Posterior vena cava (tissue), 2 donors: ENCODE measurements at regions not wholly inside any gene's neighbourhood (a gene's known extent, or its start where the extent isn't known, plus 50 kb on each side); places are given as distances from the start of the nearest gene placed in this dataset.
"Not testable (repeated sequence)": the region's sequence is repeated elsewhere in the genome, so short reads cannot be mapped to it uniquely, and the experiment has no call there.

Experiments
- DNase-seq: peaks from one replicate; pipeline ENCODE4 v3.0.0-alpha.2; 2020; ENCODE audit warnings: low spot score
- intact Hi-C, 2 donors: fragments of 100-400 bp; cut with DNase I; formaldehyde crosslinking; loops; one replicate each; pipeline versions ENCODE4 v1.14.1 to v1.14.2; 2022 to 2023
- donor health status: DM: yes; HTN: yes; CAD: no.
- donor health status: DM: yes; HTN: yes; CAD: no.

GRCh38 chr2:48092846-48093803 is 186.8 kb upstream of the FBXO11 start:
- intact Hi-C loops: no loop called here
- DNase-seq: no peak

DNA sequence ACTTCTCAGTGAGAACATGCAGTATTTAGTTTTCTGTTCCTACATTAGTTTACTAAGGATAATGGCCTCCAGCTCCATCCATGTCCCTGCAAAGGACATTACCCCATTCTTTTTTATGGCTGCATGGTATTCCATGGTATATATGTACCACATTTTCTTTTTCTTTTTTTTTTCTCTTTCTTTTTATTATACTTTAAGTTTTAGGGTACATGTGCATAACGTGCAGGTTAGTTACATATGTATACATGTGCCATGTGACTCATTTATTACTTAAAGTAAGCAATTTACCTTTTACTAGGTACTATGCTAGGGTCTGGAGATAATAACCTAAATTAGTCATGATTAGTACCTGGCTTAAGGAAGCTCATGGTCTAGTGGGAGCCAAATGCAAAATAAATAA is 190.5 kb upstream of the FBXO11 start:
- intact Hi-C loops, DNase-seq: not testable (repeated sequence)

DNA sequence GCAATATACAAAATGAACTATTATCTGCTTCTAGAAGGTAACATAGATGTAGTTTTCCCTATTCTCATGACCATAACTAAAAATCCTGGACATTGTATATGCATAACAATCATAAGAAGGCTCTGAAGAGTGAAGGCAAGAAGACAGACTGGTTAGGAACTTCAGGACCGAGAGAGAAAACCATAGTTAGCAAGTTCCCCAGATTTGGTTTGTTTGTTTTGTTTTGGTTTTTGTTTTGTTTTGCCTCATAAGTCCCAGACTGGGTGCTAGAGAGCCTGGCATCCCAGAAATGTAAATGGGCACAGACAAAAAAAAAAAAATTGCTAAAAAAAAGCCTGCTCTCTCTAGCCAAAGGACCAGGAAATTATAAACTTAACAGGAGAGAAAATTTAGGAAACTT is 192.2 kb upstream of the FBXO11 start:
- DNase-seq: no peak
- intact Hi-C loops: no loop called here

DNA sequence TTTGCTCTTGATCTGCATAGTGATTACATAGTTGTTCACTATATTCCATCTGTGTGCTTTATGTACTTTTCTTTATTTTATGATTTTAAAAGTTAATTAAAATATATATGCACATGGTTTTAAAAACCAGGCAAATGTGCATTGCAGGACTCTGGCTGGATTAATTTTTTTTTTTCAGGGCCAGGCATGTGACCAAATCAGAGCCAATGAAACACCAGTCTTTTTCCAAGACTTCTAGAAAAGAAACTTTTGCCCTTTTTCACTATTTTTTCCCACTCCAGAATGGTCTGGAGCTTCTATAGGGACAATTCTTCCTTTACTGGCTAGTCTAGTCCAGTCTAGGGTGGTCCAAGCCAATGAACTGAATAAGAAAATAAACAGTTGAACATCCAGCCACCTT is 198.1 kb upstream of the FBXO11 start:
- no peak for DNase-seq
- intact Hi-C loops: loop anchor here in 1 of 2 donors (10.0 kb wide), 1 partner anchor 250 kb away; no protein-coding TSS in a partner anchor

GRCh38 chr2:48105848-48106247 is 199.6 kb upstream of the FBXO11 start:
- DNase-seq: no peak
- intact Hi-C loops: loop anchor here in 1 of 2 donors (10.0 kb wide), 1 partner anchor 251 kb away; no protein-coding TSS in a partner anchor

GRCh38 chr2:48107326-48107925 is 201.1 kb upstream of the FBXO11 start:
- intact Hi-C loops: loop anchor here in 1 of 2 donors (10.0 kb wide), 1 partner anchor 253 kb away; no protein-coding TSS in a partner anchor
- DNase-seq: no peak

- DNase-seq: no peak
- intact Hi-C loops: loop anchor here in 1 of 2 donors (10.0 kb wide), 1 partner anchor 254 kb away; no protein-coding TSS in a partner anchor
Observed at GRCh38 chr2:48108455-48108854, 202.2 kb upstream of the FBXO11 start.

DNA sequence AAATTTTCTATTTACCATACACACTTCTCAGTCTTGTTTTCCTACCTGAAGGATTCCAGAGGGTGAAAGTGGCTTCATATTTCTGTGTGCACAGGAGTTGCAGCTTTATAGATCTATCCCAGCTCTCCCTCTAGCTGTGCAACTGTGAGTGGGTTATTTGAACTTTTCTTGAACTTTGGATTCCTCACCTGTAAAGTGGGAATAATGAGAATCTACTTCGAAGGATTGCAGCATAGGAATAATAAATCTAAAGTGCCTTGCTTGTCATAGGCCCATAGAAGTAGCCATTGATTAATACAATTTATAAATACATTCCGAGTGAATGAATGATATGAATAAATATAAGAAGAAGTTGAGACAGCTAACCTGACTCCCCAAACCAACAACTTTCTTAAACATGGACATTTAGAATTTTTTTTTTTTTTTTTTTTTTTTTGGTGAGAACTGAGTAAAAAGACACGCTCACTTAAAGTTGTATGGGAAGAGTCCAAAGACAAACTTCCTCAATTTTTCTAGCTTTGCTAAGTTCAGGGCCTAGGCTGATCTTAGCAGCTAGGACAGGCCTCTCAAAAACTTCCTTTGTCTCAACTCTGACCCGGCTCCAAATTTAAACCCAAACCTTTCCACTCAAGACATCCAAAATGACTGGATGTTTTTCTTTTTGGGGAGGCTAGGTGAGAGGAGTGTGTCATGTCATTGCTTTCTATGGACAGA is 203.3 kb upstream of the FBXO11 start:
- intact Hi-C loops: loop anchor here in 1 of 2 donors (10.0 kb wide), 1 partner anchor 255 kb away; no protein-coding TSS in a partner anchor
- DNase-seq: no peak

DNA sequence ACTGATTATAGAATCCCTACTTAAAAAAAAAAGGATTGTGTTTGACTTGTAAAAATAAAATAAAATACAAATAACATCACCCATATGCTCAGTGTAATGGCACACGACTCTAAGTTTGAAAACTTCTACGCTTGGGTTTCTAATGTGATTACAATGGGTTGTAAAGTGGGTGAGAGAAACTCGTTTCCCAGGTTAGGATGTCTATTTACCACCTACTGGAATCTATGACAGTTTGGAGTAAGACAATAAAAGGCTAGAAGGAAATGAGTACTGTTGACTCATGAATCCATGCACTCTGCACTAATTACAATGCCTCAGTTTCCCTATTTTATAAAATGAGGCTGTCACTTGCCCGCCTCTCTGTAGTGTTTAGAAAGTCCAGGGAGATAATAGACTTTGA is 204.0 kb upstream of the FOXN2 start:
- DNase-seq: no peak
- intact Hi-C loops: no loop called here

GRCh38 chr2:48112911-48113680 is 201.4 kb upstream of the FOXN2 start:
- intact Hi-C loops: no loop called here
- no peak for DNase-seq

GRCh38 chr2:48113767-48114166 is 200.7 kb upstream of the FOXN2 start:
- DNase-seq: no peak
- intact Hi-C loops: no loop called here

GRCh38 chr2:48114256-48114655 is 200.2 kb upstream of the FOXN2 start:
- DNase-seq: no peak
- intact Hi-C loops: no loop called here

GRCh38 chr2:48116497-48116896 is 198.0 kb upstream of the FOXN2 start:
- no peak for DNase-seq
- intact Hi-C loops: no loop called here

DNA sequence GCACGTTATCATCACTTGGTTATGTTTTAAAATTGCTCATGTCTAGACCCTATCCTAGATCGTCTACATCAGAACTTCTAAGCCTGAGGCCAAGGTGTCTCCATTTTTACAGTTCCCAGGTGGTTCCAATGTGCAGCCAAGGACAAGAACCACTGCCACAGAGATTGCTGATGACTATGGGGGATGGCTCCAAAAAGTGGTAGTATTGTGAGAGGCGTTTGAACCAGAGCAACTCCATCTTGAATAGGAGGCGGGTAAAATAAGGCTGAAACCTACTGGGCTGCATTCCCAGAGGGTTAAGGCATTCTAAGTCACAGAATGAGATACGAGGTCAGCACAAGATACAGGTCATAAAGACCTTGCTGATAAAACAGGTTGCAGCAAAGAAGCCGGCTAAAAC is 195.6 kb upstream of the FOXN2 start:
- intact Hi-C loops: no loop called here
- no peak for DNase-seq

DNA sequence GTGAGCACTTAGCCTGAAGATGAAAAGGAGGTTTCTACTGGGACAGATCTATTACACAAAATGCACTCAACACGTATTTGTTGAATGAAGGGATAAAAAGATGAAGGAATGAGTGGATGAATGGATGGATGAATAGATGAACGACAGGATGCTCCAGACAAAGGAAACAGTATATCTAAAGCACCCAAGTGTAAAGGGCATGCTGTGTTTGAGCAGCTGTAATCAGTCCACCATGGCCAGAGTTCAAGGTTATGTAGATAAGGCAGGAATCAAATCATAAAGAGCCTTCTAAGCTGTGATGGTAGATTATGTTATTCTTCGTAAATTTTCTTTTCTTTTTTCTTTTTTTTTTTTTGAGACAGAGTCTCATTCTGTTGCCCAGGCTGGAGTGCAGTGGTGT is 194.4 kb upstream of the FOXN2 start:
- intact Hi-C loops: no loop called here
- DNase-seq: no peak

- DNase-seq: no peak
- intact Hi-C loops: no loop called here
Observed at GRCh38 chr2:48120759-48121242, 193.7 kb upstream of the FOXN2 start.

GRCh38 chr2:48122166-48122565 is 192.3 kb upstream of the FOXN2 start:
- intact Hi-C loops: no loop called here

DNA sequence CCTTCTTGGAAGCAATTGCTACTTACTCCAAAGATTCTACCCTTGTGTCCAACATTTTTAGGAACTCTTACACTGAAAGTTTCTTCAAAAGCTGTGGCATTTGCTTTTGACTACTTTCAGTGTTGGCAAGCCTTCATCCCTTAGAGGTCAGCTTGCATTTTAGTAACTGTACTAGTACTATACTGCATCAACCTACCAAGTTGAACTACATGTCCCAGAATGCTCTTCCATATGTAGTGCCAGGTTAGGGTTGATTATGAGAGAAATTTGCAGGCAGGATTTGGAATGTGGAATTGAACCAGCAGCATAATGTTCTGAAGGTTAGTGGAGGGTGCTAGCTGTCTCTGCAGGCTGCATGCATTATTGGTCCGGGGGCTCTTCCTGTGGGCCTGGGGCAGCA is 189.9 kb upstream of the FOXN2 start:
- no peak for DNase-seq
- intact Hi-C loops: no loop called here

More at GRCh38 chr2:48122166-48122565, 192.3 kb upstream of the FOXN2 start:
- DNase-seq: no peak

DNA sequence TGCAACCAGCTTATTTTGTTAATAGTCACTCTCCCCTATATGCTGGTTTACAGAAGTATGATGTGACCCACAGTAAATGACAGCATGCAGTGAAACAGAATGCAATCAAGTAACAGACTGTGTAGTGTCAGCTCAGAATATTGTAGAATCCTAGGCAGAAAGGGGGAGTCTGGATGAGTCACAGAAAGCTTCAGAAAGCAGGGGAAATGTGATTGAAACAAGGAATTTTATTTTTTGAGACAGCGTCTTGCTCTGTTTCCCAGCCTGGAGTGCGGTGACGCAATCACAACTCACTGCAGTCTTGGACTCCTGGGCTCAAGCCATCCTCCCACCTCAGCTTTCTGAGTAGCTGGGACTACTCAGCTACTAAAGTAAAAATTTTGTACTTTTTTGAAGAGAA is 188.3 kb upstream of the FOXN2 start:
- no peak for DNase-seq
- intact Hi-C loops: no loop called here
